GM12878 (cell line): ENCODE measurements at regions not wholly inside any gene's neighbourhood (a gene's known extent, or its start where the extent isn't known, plus 50 kb on each side); places are given as distances from the start of the nearest gene placed in this dataset.

Experiments used
- ATAC-seq: fragments of 200-7000 bp; cut with Tn5 transposase; 3 replicates; pipeline ENCODE4 v1.9.1; 2020; ENCODE audit warnings: mild to moderate bottlenecking, moderate library complexity
- BruUV-seq: library from RNA; stranded (reverse); fragments of 400-500 nt; replicated peaks from 2 replicates; lab custom pipeline; 2021; lab: Mats Ljungman, UMichigan
- CTCF ChIA-PET: fragments of 300-600 bp; sonication (Branson Sonifier 250); formaldehyde crosslinking; extraction: SDS; loops from one replicate; lab custom pipeline; 2021; ENCODE audit warnings: inconsistent platforms; lab: Yijun Ruan, JAX
- POLR2A ChIA-PET: fragments of 350-600 bp; formaldehyde crosslinking; extraction: SDS; loops from one replicate; lab custom pipeline; 2021; ENCODE audit warnings: inconsistent platforms; lab: Charles Lee
- RAD21 ChIA-PET: fragments of 300-600 bp; sonication (Branson Sonifier 250); formaldehyde crosslinking; loops from one replicate; lab custom pipeline; 2023; ENCODE audit warnings: antibody characterized with exemption; ENCODE audit not compliant: unreplicated experiment; lab: Charles Lee
- SMC1A ChIA-PET: fragments of 300-600 bp; sonication (Branson Sonifier 250); formaldehyde crosslinking; loops from one replicate; lab custom pipeline; 2023; ENCODE audit not compliant: unreplicated experiment, uncharacterized antibody; lab: Charles Lee
- DNase-seq: peaks from one replicate; pipeline ENCODE4 v3.0.0-alpha.2; 2011; ENCODE audit warnings: low read depth, low spot score
- FAIRE-seq: peaks from 3 replicates; lab custom pipeline; 2011; peaks lifted over from hg19 to GRCh38; lab: Jason Lieb, UNC
- H2AFZ ChIP-seq: 2 replicates; pipeline ENCODE4 v1.6.0; 2011; ENCODE audit warnings: low read depth, low read length, control low read depth; ENCODE audit not compliant: control insufficient read depth
- H3K27ac ChIP-seq: 2 replicates; pipeline ENCODE4 v1.5.1; 2011; ENCODE audit warnings: control low read depth; ENCODE audit not compliant: control insufficient read depth, insufficient read depth
- H3K27me3 ChIP-seq, 2 experiments: replicated peaks in 1 of 2; 2 replicates each; pipeline versions ENCODE4 v1.6.0 to v1.6.1; 2011; ENCODE audit warnings: low read length in 1 of 2; ENCODE audit not compliant: control insufficient read depth in 2 of 2, insufficient read depth in 2 of 2
- H3K36me3 ChIP-seq, 2 experiments: 2 replicates each; pipeline ENCODE4 v1.5.1; 2011; ENCODE audit warnings: low read length in 1 of 2; ENCODE audit not compliant: control insufficient read depth in 2 of 2, insufficient read depth in 2 of 2
- H3K4me1 ChIP-seq: 2 replicates; pipeline ENCODE4 v1.6.1; 2011; ENCODE audit warnings: mild to moderate bottlenecking, low read length, moderate library complexity, mixed read lengths; ENCODE audit not compliant: control insufficient read depth, insufficient read depth
- H3K4me2 ChIP-seq: 2 replicates; pipeline ENCODE4 v1.6.0; 2011; ENCODE audit warnings: control low read depth; ENCODE audit not compliant: control insufficient read depth, insufficient read depth
- H3K4me3 ChIP-seq: fragments of 200-600 bp; sonication (generic); 2 replicates; pipeline ENCODE4 v1.5.1; 2016
- H3K79me2 ChIP-seq: 2 replicates; pipeline ENCODE4 v1.6.0; 2011; ENCODE audit warnings: low read length; ENCODE audit not compliant: control insufficient read depth, insufficient read depth
- H3K9ac ChIP-seq: 2 replicates; pipeline ENCODE4 v1.8.0; 2011; ENCODE audit warnings: low read length, control low read depth, mixed read lengths; ENCODE audit not compliant: control insufficient read depth, insufficient read depth
- H3K9me3 ChIP-seq: replicated peaks from 3 replicates; pipeline ENCODE4 v1.5.1; 2011; ENCODE audit warnings: mild to moderate bottlenecking, low read length; ENCODE audit not compliant: control insufficient read depth, insufficient read depth
- H4K20me1 ChIP-seq: 2 replicates; pipeline ENCODE4 v1.6.0; 2011; ENCODE audit not compliant: control insufficient read depth, insufficient read depth
- BACH1 ChIP-seq: fragments of 450-650 bp; IDR thresholded peaks from 2 replicates; pipeline ENCODE4 v1.6.1; 2017; ENCODE audit warnings: mild to moderate bottlenecking, borderline replicate concordance
- CBX5 ChIP-seq: sonication (generic); IDR thresholded peaks from 2 replicates; pipeline ENCODE4 v1.6.1; 2016; ENCODE audit warnings: low read depth, moderate library complexity, mild to moderate bottlenecking, inconsistent platforms
- CTCF ChIP-seq, 3 experiments: IDR thresholded peaks in 2 of 3; conservative IDR thresholded peaks in 1 of 3; 2 replicates each; pipeline ENCODE4 v1.5.1; 2011; ENCODE audit warnings: low read depth in 3 of 3, low read length in 3 of 3, mild to moderate bottlenecking in 3 of 3, control low read depth in 2 of 3, moderate library complexity in 2 of 3, inconsistent platforms in 1 of 3, mixed read lengths in 1 of 3; ENCODE audit not compliant: control insufficient read depth in 2 of 3, insufficient read depth in 1 of 3; ENCODE audit errors: extremely low read depth in 1 of 3
- DPF2 ChIP-seq: fragments of 450-650 bp; IDR thresholded peaks from 2 replicates; pipeline ENCODE4 v1.6.1; 2017; ENCODE audit warnings: mild to moderate bottlenecking
- EED ChIP-seq: sonication (generic); IDR thresholded peaks from 2 replicates; pipeline ENCODE4 v1.6.1; 2016; ENCODE audit warnings: antibody characterized with exemption, low read depth
- EZH2 ChIP-seq: IDR thresholded peaks from 2 replicates; pipeline ENCODE4 v1.6.1; 2012; ENCODE audit warnings: low read depth, mild to moderate bottlenecking, control low read depth, inconsistent platforms, low read length, borderline replicate concordance; ENCODE audit not compliant: control insufficient read depth
- JUNB ChIP-seq: IDR thresholded peaks from 2 replicates; pipeline ENCODE4 v1.6.1; 2016; ENCODE audit warnings: antibody characterized with exemption, mild to moderate bottlenecking
- MTA3 ChIP-seq: IDR thresholded peaks from 2 replicates; pipeline ENCODE4 v1.6.1; 2012; ENCODE audit warnings: low read length, inconsistent platforms, borderline replicate concordance
- NKRF ChIP-seq: fragments of 450-650 bp; conservative IDR thresholded peaks from 2 replicates; pipeline ENCODE4 v1.6.1; 2017; ENCODE audit warnings: mild to moderate bottlenecking, moderate library complexity
- NR2F1 ChIP-seq: fragments of 450-650 bp; conservative IDR thresholded peaks from 2 replicates; pipeline ENCODE4 v1.6.1; 2017; ENCODE audit warnings: mild to moderate bottlenecking
- POLR2A ChIP-seq: IDR thresholded peaks from 2 replicates; pipeline ENCODE4 v1.6.1; 2011; ENCODE audit warnings: low read depth, mild to moderate bottlenecking, low read length
- SMAD1 ChIP-seq: fragments of 450-650 bp; IDR thresholded peaks from 2 replicates; pipeline ENCODE4 v1.6.1; 2018; ENCODE audit warnings: mild to moderate bottlenecking, low read depth; ENCODE audit not compliant: partially characterized antibody
- SUZ12 ChIP-seq: fragments of 200-600 bp; sonication (generic); IDR thresholded peaks from one replicate; pipeline ENCODE4 v1.6.1; 2018; ENCODE audit warnings: antibody characterized with exemption, mild to moderate bottlenecking; ENCODE audit not compliant: unreplicated experiment
- ZBED1 ChIP-seq: IDR thresholded peaks from 2 replicates; pipeline ENCODE4 v1.6.1; 2016; ENCODE audit warnings: borderline replicate concordance
- ZNF24 ChIP-seq: fragments of 450-650 bp; IDR thresholded peaks from 2 replicates; pipeline ENCODE4 v1.6.1; 2017; ENCODE audit warnings: antibody characterized with exemption, mild to moderate bottlenecking
- WGBS: methylation state at CpG from one replicate; pipeline ENCODE4 v1.1.6; 2016; ENCODE audit warnings: low lambda C conversion rate; ENCODE audit not compliant: insufficient replicate concordance, insufficient coverage; ENCODE audit errors: missing lambda C conversion rate; 5-methylcytosine and 5-hydroxymethylcytosine counted together
- in situ Hi-C: fragments of 300-500 bp; cut with MboI; formaldehyde crosslinking; loops from 9 replicates; pipeline ENCODE4 v1.14.3; 2018; ENCODE audit warnings: mixed read lengths
- intact Hi-C: fragments of 100-400 bp; cut with micrococcal nuclease; formaldehyde crosslinking; loops from one replicate; pipeline ENCODE4 v1.14.2; 2022; ENCODE audit not compliant: unreplicated experiment

DNA sequence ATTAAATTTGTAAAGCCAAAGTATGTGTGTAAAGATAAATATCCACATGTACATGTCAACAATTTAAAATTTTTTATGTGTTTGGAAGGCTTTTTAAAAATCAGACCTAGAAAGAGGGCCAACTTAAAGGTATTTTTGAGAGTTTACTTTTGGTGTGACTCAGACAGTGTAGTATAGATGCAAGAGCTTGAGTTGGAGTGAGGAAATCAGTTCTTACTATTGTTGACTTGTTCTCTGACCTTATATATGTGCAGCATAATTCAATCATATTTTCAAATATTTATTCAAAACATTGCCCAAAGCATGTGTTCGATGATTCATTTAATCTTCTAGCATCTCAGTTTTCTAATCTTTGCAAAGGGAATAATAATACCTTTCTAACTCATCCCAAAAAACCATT, 243.7 kb upstream of the PRKCQ start:
- no peaks in the 10 kb centered on the region for H4K20me1 ChIP-seq
- WGBS: 0% methylated on average over 1 of the region's 1 CpG
- FAIRE-seq (no peak), ATAC-seq (no peak), DNase-seq (no peak)
- no peaks in the 10 kb centered on the region for H3K36me3 ChIP-seq
- ChIA-PET POLR2A (no interaction called here), RAD21 (no interaction called here), CTCF (no interaction called here), SMC1A (no interaction called here)
- no peaks in the 10 kb centered on the region for H3K4me1 ChIP-seq
- TF ChIP-seq SUZ12 (no peak), NKRF (no peak), EED (no peak), SMAD1 (no peak), ZBED1 (no peak), DPF2 (no peak)
- no peaks in the 10 kb centered on the region for H3K79me2 ChIP-seq
- intact Hi-C loops: no loop called here
- no TSS peak for BruUV-seq
- H3K27ac ChIP-seq: no peak overlapping the region
- H3K9me3 ChIP-seq: no peaks in the 10 kb centered on the region
- H2AFZ ChIP-seq: no peak overlapping the region
- no peak overlapping the region for H3K9ac ChIP-seq
- in situ Hi-C loops: no loop called here
- no peak overlapping the region for H3K4me2 ChIP-seq
- no peak overlapping the region for H3K4me3 ChIP-seq
- no peaks in the 10 kb centered on the region; a peak in 1 of 4 replicates for H3K27me3 ChIP-seq

GRCh38 chr10:6819301-6819700, 239.2 kb upstream of the PRKCQ start:
- in situ Hi-C loops (no loop called here), intact Hi-C loops (no loop called here)
- 15% methylated on average over 10 of the region's 10 CpGs for WGBS
- H3K9me3 ChIP-seq: no peaks in the 10 kb centered on the region
- H3K4me1 ChIP-seq: no peaks in the 10 kb centered on the region
- SMC1A ChIA-PET: no interaction called here
- no peaks in the 10 kb centered on the region for H3K36me3 ChIP-seq
- H3K27me3 ChIP-seq: no peaks in the 10 kb centered on the region; a peak in 1 of 4 replicates
- CTCF ChIA-PET: no interaction called here
- FAIRE-seq (no peak), ATAC-seq (no peak), DNase-seq (no peak)
- RAD21 ChIA-PET: no interaction called here
- no peaks in the 10 kb centered on the region for H4K20me1 ChIP-seq
- no peak overlapping the region for H3K27ac ChIP-seq
- H3K79me2 ChIP-seq: no peaks in the 10 kb centered on the region
- H3K9ac ChIP-seq: no peak overlapping the region
- POLR2A ChIA-PET: no interaction called here
- BruUV-seq: no TSS peak
- H3K4me3 ChIP-seq: no peak overlapping the region
- H3K4me2 ChIP-seq: no peak overlapping the region
- no peak overlapping the region for H2AFZ ChIP-seq
- TF ChIP-seq BACH1 (no peak), NR2F1 (no peak), DPF2 (no peak), JUNB (no peak), MTA3 (no peak), CBX5 (no peak), EZH2 (no peak), ZNF24 (no peak), POLR2A (no peak), CTCF (IDR thresholded peaks at IDR 0.05 in 2 of 3, conservative IDR thresholded peaks at IDR 0.05 in 1 of 3; ENCODE audit: control insufficient read depth in 2 of 3, extremely low read depth in 1 of 3, insufficient read depth in 1 of 3, low read depth in 3 of 3, low read length in 3 of 3) (no peak)
